Endothelial cell of umbilical vein (primary cell): ENCODE measurements at regions not wholly inside any gene's neighbourhood (a gene's known extent, or its start where the extent isn't known, plus 50 kb on each side); places are given as distances from the start of the nearest gene placed in this dataset.

Source experiments
- BruUV-seq: library from RNA; stranded (reverse); fragments of 400-500 nt; replicated peaks from 2 replicates; lab custom pipeline; 2021; lab: Mats Ljungman, UMichigan
- CTCF ChIA-PET: fragments of 300-600, 350-600 bp; sonication (Branson Sonifier 250); formaldehyde crosslinking; loops from one replicate; lab custom pipeline; 2021; ENCODE audit warnings: antibody characterized with exemption, inconsistent platforms; lab: Charles Lee
- POLR2A ChIA-PET: fragments of 300-600, 350-600 bp; sonication (Branson Sonifier 250); formaldehyde crosslinking; loops from one replicate; lab custom pipeline; 2021; ENCODE audit warnings: antibody characterized with exemption, inconsistent platforms; lab: Charles Lee
- DNase-seq: peaks from one replicate; pipeline ENCODE4 v3.0.0-alpha.2; 2011; ENCODE audit warnings: low read depth, low spot score
- FAIRE-seq: peaks from 2 replicates; lab custom pipeline; 2011; peaks lifted over from hg19 to GRCh38; lab: Jason Lieb, UNC
- H2AFZ ChIP-seq: 2 replicates; pipeline ENCODE4 v1.6.0; 2012; ENCODE audit warnings: low read depth, low read length, control low read depth, inconsistent platforms
- H3K27ac ChIP-seq: 2 replicates; pipeline ENCODE4 v1.5.1; 2011; ENCODE audit warnings: low read depth, mild to moderate bottlenecking, control low read depth, low read length, moderate library complexity; ENCODE audit not compliant: insufficient read depth
- H3K27me3 ChIP-seq, 2 experiments: 2 replicates each; pipeline versions ENCODE4 v1.6.0 to v1.6.1; 2011; ENCODE audit warnings: low read length in 2 of 2, mixed read lengths in 1 of 2; ENCODE audit not compliant: control insufficient read depth in 2 of 2, insufficient read depth in 2 of 2
- H3K36me3 ChIP-seq, 2 experiments: 2 replicates in 1 of 2; 3 replicates in 1 of 2; pipeline ENCODE4 v1.5.1; 2011; ENCODE audit warnings: low read length in 2 of 2, mild to moderate bottlenecking in 1 of 2, moderate library complexity in 1 of 2; ENCODE audit not compliant: control insufficient read depth in 2 of 2, insufficient read depth in 2 of 2; ENCODE audit errors: extremely low read depth in 1 of 2
- H3K4me1 ChIP-seq: 3 replicates; pipeline ENCODE4 v1.5.1; 2011; ENCODE audit warnings: mild to moderate bottlenecking, low read length; ENCODE audit not compliant: control insufficient read depth, insufficient read depth; ENCODE audit errors: extremely low read depth
- H3K4me2 ChIP-seq: 2 replicates; pipeline ENCODE4 v1.6.1; 2011; ENCODE audit warnings: low read length, control low read depth, mixed read lengths; ENCODE audit not compliant: insufficient read depth
- H3K4me3 ChIP-seq, 3 experiments: fragments of 200-600 bp in 1 of 3; sonication (generic), shearing (Covaris generic) in 1 of 3; replicated peaks in 1 of 3; 2 replicates each; pipeline ENCODE4 v1.5.1; 2011 to 2016; ENCODE audit warnings: control low read depth in 3 of 3, low read length in 3 of 3, mild to moderate bottlenecking in 2 of 3, inconsistent platforms in 1 of 3, low read depth in 1 of 3, moderate library complexity in 1 of 3; ENCODE audit not compliant: insufficient read depth in 1 of 3
- H3K79me2 ChIP-seq: 2 replicates; pipeline ENCODE4 v1.6.0; 2012; ENCODE audit warnings: low read length, inconsistent platforms; ENCODE audit not compliant: control insufficient read depth, insufficient read depth
- H3K9ac ChIP-seq: replicated peaks from 2 replicates; pipeline ENCODE3; 2011; ENCODE audit warnings: low read length, control low read depth; ENCODE audit not compliant: insufficient read depth; ENCODE audit errors: extremely low read depth
- H3K9me1 ChIP-seq: replicated peaks from 3 replicates; pipeline ENCODE4 v1.6.0; 2011; ENCODE audit warnings: mild to moderate bottlenecking, low read length; ENCODE audit not compliant: control insufficient read depth, insufficient read depth; ENCODE audit errors: extremely low read depth
- H3K9me3 ChIP-seq: replicated peaks from 2 replicates; pipeline ENCODE4 v1.5.1; 2012; ENCODE audit warnings: low read length, inconsistent platforms; ENCODE audit not compliant: control insufficient read depth, insufficient read depth
- H4K20me1 ChIP-seq: replicated peaks from 2 replicates; pipeline ENCODE3; 2011; ENCODE audit warnings: mild to moderate bottlenecking, low read length; ENCODE audit not compliant: control insufficient read depth, insufficient read depth; ENCODE audit errors: extremely low read depth
- CTCF ChIP-seq, 2 donors: IDR thresholded peaks; 1 replicate in 1 of 2; 2 replicates in 1 of 2; pipeline ENCODE4 v1.5.1; 2011; ENCODE audit warnings: low read length in 2 of 2, mild to moderate bottlenecking in 2 of 2, moderate library complexity in 2 of 2, control low read depth in 1 of 2, inconsistent platforms in 1 of 2, low read depth in 1 of 2; ENCODE audit not compliant: insufficient read depth in 1 of 2; ENCODE audit errors: extremely low read depth in 1 of 2
- EZH2 ChIP-seq: IDR thresholded peaks from 2 replicates; pipeline ENCODE4 v1.6.1; 2012; ENCODE audit warnings: borderline replicate concordance, low read depth, mild to moderate bottlenecking, moderate library complexity, low read length, inconsistent platforms; ENCODE audit not compliant: severe bottlenecking
- FOS ChIP-seq: IDR thresholded peaks from 2 replicates; pipeline ENCODE4 v1.6.1; 2011; ENCODE audit warnings: mild to moderate bottlenecking, low read length, moderate library complexity, borderline replicate concordance; ENCODE audit not compliant: insufficient read depth
- GATA2 ChIP-seq: IDR thresholded peaks from 2 replicates; pipeline ENCODE4 v1.7.0; 2011; ENCODE audit warnings: low read depth, mild to moderate bottlenecking, moderate library complexity, mixed read lengths, low read length; ENCODE audit not compliant: insufficient read length, insufficient read depth
- JUN ChIP-seq: IDR thresholded peaks from 2 replicates; pipeline ENCODE4 v1.6.1; 2011; ENCODE audit warnings: borderline replicate concordance, low read depth; ENCODE audit not compliant: insufficient read length, insufficient read depth
- MAX ChIP-seq: IDR thresholded peaks from 2 replicates; pipeline ENCODE4 v1.6.1; 2011; ENCODE audit not compliant: insufficient read depth, insufficient read length
- MYC ChIP-seq: IDR thresholded peaks from one replicate; pipeline ENCODE4 v1.6.1; 2011; ENCODE audit warnings: mild to moderate bottlenecking, low read depth, low read length
- POLR2A ChIP-seq: IDR thresholded peaks from 2 replicates; pipeline ENCODE4 v1.6.1; 2012; ENCODE audit warnings: low read depth, mild to moderate bottlenecking, control low read depth, low read length
- POLR2AphosphoS5 ChIP-seq: IDR thresholded peaks from 2 replicates; pipeline ENCODE4 v1.6.1; 2012; ENCODE audit warnings: low read depth, mild to moderate bottlenecking, control low read depth, low read length, moderate library complexity; ENCODE audit not compliant: insufficient read depth
- dilution Hi-C: fragments of 300-500 bp; cut with MboI; formaldehyde crosslinking; loops from one replicate; pipeline ENCODE4 v1.15.0; 2019; ENCODE audit warnings: low sequenced_read_pairs; ENCODE audit not compliant: extremely low pct_ligation_motif_present
- intact Hi-C: fragments of 100-400 bp; cut with micrococcal nuclease; formaldehyde crosslinking; loops from one replicate; pipeline ENCODE4 v1.10.0; 2022

GRCh38 chr3:83971666-83972065 lies 987.1 kb upstream of the CADM2 start:
- TF ChIP-seq GATA2 (no peak), EZH2 (no peak), POLR2A (no peak), MYC (no peak), MAX (no peak), JUN (no peak), POLR2AphosphoS5 (no peak), FOS (no peak), CTCF (IDR thresholded peaks at IDR 0.05; ENCODE audit: extremely low read depth in 1 of 2, insufficient read depth in 1 of 2, low read depth in 1 of 2, low read length in 2 of 2) (no peak)
- DNase-seq (no peak), FAIRE-seq (no peak)
- BruUV-seq = no TSS peak
- ChIA-PET CTCF (no interaction called here), POLR2A (no interaction called here)
- peaks cover 1% of the 10 kb centered on the region for H3K9me3 ChIP-seq
- no peak overlapping the region for H3K9ac ChIP-seq
- no peaks in the 10 kb centered on the region for H3K79me2 ChIP-seq
- intact Hi-C loops = no loop called here
- dilution Hi-C loops = no loop called here
- no peaks in the 10 kb centered on the region for H3K9me1 ChIP-seq
- H3K4me1 ChIP-seq = no peaks in the 10 kb centered on the region
- no peaks in the 10 kb centered on the region for H3K27me3 ChIP-seq
- H3K4me2 ChIP-seq = no peak overlapping the region
- no peak overlapping the region for H2AFZ ChIP-seq
- H3K27ac ChIP-seq = no peak overlapping the region
- H3K4me3 ChIP-seq = no peak overlapping the region
- H3K36me3 ChIP-seq = no peaks in the 10 kb centered on the region
- H4K20me1 ChIP-seq = no peaks in the 10 kb centered on the region
